H9 (cell line): ENCODE measurements at regions not wholly inside any gene's neighbourhood (a gene's known extent, or its start where the extent isn't known, plus 50 kb on each side); places are given as distances from the start of the nearest gene placed in this dataset.

ENCODE experiments used
- DNase-seq: peaks from one replicate; pipeline ENCODE4 v3.0.0-alpha.2; 2017
- H2AFZ ChIP-seq: one replicate; pipeline ENCODE4 v1.6.1; 2013; ENCODE audit warnings: mild to moderate bottlenecking, low read length, control low read depth, moderate library complexity
- H2AK5ac ChIP-seq: 2 replicates; pipeline ENCODE4 v1.6.1; 2013; ENCODE audit warnings: low read length, control low read depth, mixed read lengths; ENCODE audit not compliant: insufficient read length
- H2BK120ac ChIP-seq: one replicate; pipeline ENCODE4 v1.6.1; 2013; ENCODE audit warnings: low read depth, mild to moderate bottlenecking, low read length, control low read depth, inconsistent platforms; ENCODE audit not compliant: poor library complexity, severe bottlenecking
- H2BK12ac ChIP-seq: 2 replicates; pipeline ENCODE4 v1.6.1; 2013; ENCODE audit warnings: low read length, control low read depth, mixed read lengths, low read depth; ENCODE audit not compliant: insufficient read length
- H2BK15ac ChIP-seq: 2 replicates; pipeline ENCODE4 v1.6.1; 2013; ENCODE audit warnings: low read depth, low read length, control low read depth
- H2BK20ac ChIP-seq: one replicate; pipeline ENCODE4 v1.6.1; 2013; ENCODE audit warnings: low read depth, mild to moderate bottlenecking, low read length, control low read depth, inconsistent platforms; ENCODE audit not compliant: poor library complexity, severe bottlenecking
- H2BK5ac ChIP-seq: 2 replicates; pipeline ENCODE4 v1.6.1; 2013; ENCODE audit warnings: low read length, control low read depth, mixed read lengths; ENCODE audit not compliant: insufficient read length
- H3K14ac ChIP-seq: 2 replicates; pipeline ENCODE4 v1.6.1; 2013; ENCODE audit warnings: low read length, control low read depth; ENCODE audit not compliant: insufficient read depth
- H3K18ac ChIP-seq: 2 replicates; pipeline ENCODE4 v1.6.1; 2013; ENCODE audit warnings: low read depth, mild to moderate bottlenecking, mixed read lengths, low read length, control low read depth; ENCODE audit not compliant: insufficient read length
- H3K23ac ChIP-seq: 2 replicates; pipeline ENCODE4 v1.6.1; 2013; ENCODE audit warnings: low read length, control low read depth, mixed read lengths, low read depth; ENCODE audit not compliant: insufficient read length
- H3K23me2 ChIP-seq: 2 replicates; pipeline ENCODE4 v1.6.1; 2013; ENCODE audit warnings: low read depth, mild to moderate bottlenecking, mixed read lengths, low read length, control low read depth; ENCODE audit not compliant: insufficient read length, poor library complexity, severe bottlenecking
- H3K27ac ChIP-seq: 2 replicates; pipeline ENCODE4 v1.5.1; 2013; ENCODE audit warnings: low read length, control low read depth, mixed read lengths, low read depth; ENCODE audit not compliant: insufficient read length
- H3K27me3 ChIP-seq: 2 replicates; pipeline ENCODE4 v1.6.1; 2013; ENCODE audit warnings: low read length, control low read depth, inconsistent platforms; ENCODE audit not compliant: insufficient read depth
- H3K4ac ChIP-seq: 2 replicates; pipeline ENCODE4 v1.6.1; 2013; ENCODE audit warnings: low read depth, mild to moderate bottlenecking, control low read depth, inconsistent platforms, low read length, moderate library complexity
- H3K4me1 ChIP-seq: 2 replicates; pipeline ENCODE4 v1.6.1; 2013; ENCODE audit warnings: low read length, control low read depth, inconsistent platforms; ENCODE audit not compliant: insufficient read depth
- H3K4me2 ChIP-seq: 2 replicates; pipeline ENCODE4 v1.6.1; 2013; ENCODE audit warnings: low read length, control low read depth, mixed read lengths; ENCODE audit not compliant: insufficient read length, insufficient read depth
- H3K56ac ChIP-seq: 2 replicates; pipeline ENCODE4 v1.6.1; 2013; ENCODE audit warnings: low read depth, mild to moderate bottlenecking, mixed read lengths, low read length, control low read depth; ENCODE audit not compliant: insufficient read length
- H3K79me1 ChIP-seq: 2 replicates; pipeline ENCODE4 v1.6.1; 2013; ENCODE audit warnings: low read depth, mild to moderate bottlenecking, moderate library complexity, low read length, control low read depth, inconsistent platforms; ENCODE audit not compliant: insufficient read depth, poor library complexity, severe bottlenecking
- H3K79me2 ChIP-seq: 2 replicates; pipeline ENCODE4 v1.6.1; 2013; ENCODE audit warnings: low read length, control low read depth, inconsistent platforms; ENCODE audit not compliant: insufficient read depth
- H3K9ac ChIP-seq: 2 replicates; pipeline ENCODE4 v1.6.1; 2013; ENCODE audit warnings: low read length, control low read depth, mixed read lengths; ENCODE audit not compliant: insufficient read length; ENCODE audit errors: extremely low read depth
- H3K9me3 ChIP-seq: one replicate; pipeline ENCODE4 v1.6.1; 2013; ENCODE audit warnings: low read depth, low read length, inconsistent platforms; ENCODE audit not compliant: control insufficient read depth
- H3T11ph ChIP-seq: one replicate; pipeline ENCODE4 v1.6.1; 2013; ENCODE audit warnings: mild to moderate bottlenecking, low read length, control low read depth, inconsistent platforms
- H4K20me1 ChIP-seq: one replicate; pipeline ENCODE4 v1.6.1; 2013; ENCODE audit not compliant: control insufficient read depth, insufficient read length, insufficient read depth
- H4K5ac ChIP-seq: 2 replicates; pipeline ENCODE4 v1.6.1; 2013; ENCODE audit warnings: low read depth, mild to moderate bottlenecking, mixed read lengths, low read length, control low read depth; ENCODE audit not compliant: insufficient read length
- H4K8ac ChIP-seq: replicated peaks from 2 replicates; pipeline ENCODE4 v1.6.1; 2013; ENCODE audit warnings: low read length, control low read depth, mixed read lengths, low read depth; ENCODE audit not compliant: insufficient read length
- H4K91ac ChIP-seq: 2 replicates; pipeline ENCODE4 v1.6.1; 2013; ENCODE audit warnings: low read depth, mild to moderate bottlenecking, moderate library complexity, mixed read lengths, low read length, control low read depth; ENCODE audit not compliant: insufficient read length
- H3K27ac Mint-ChIP-seq, 3 experiments: 2 replicates in 2 of 3; 3 replicates in 1 of 3; pipeline ENCODE4 v1.8.0; 2020 to 2021; ENCODE audit warnings: mixed read lengths in 3 of 3, mild to moderate bottlenecking in 1 of 3, moderate library complexity in 1 of 3
- H3K27me3 Mint-ChIP-seq: 2 replicates; pipeline ENCODE4 v1.8.0; 2021; ENCODE audit warnings: low read depth, mild to moderate bottlenecking, moderate library complexity, mixed read lengths
- H3K36me3 Mint-ChIP-seq, 3 experiments: 2 replicates in 2 of 3; 3 replicates in 1 of 3; pipeline ENCODE4 v1.8.0; 2020 to 2021; ENCODE audit warnings: low read depth in 3 of 3, mixed read lengths in 3 of 3; ENCODE audit not compliant: insufficient read depth in 1 of 3
- H3K4me1 Mint-ChIP-seq, 2 experiments: 2 replicates each; pipeline ENCODE4 v1.8.0; 2020; ENCODE audit warnings: mixed read lengths in 2 of 2
- H3K4me3 Mint-ChIP-seq, 2 experiments: 2 replicates in 1 of 2; 3 replicates in 1 of 2; pipeline ENCODE4 v1.8.0; 2020 to 2021; ENCODE audit warnings: mild to moderate bottlenecking in 2 of 2, mixed read lengths in 2 of 2, moderate library complexity in 1 of 2
- H3K9me3 Mint-ChIP-seq, 2 experiments: 2 replicates in 1 of 2; 3 replicates in 1 of 2; pipeline ENCODE4 v1.8.0; 2020; ENCODE audit warnings: mild to moderate bottlenecking in 2 of 2, mixed read lengths in 2 of 2, moderate library complexity in 1 of 2
- WGBS: extraction: QIAGEN DNeasy Blood & Tissue Kit; methylation state at CpG from one replicate; pipeline ENCODE4 v1.1.7; 2013; ENCODE audit warnings: missing lambda C conversion rate, low lambda C conversion rate, mixed read lengths; ENCODE audit not compliant: insufficient read length; ENCODE audit errors: extremely low coverage; 5-methylcytosine and 5-hydroxymethylcytosine counted together
- TF ChIP-seq, protein P1 (sequence below): fragments of 200-600 bp; sonication (generic); conservative IDR thresholded peaks from 3 replicates; pipeline ENCODE4 v1.8.0; 2021; ENCODE audit warnings: antibody characterized with exemption, mild to moderate bottlenecking

DNA sequence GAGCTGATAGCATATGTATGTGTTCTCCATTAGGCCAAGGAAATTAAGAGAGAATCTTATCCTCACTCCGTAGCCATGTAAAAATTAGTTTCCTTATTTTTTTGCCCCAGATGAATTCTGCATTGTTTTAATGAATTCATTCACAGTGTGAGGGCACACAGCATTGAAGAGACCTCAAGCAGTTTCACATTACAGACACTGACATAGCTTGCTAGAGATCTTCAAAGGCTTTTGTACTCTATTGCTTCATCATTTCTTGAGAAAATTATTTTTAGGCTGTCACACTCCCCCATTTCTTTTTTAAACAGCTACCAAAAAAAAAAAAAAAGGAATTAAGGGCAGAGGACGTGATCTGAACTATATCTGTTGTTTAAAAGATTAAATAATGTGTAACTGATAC, 251.1 kb downstream of the BCAT1 start:
- Histone ChIP-seq H3K4ac (no peak overlapping the region), H3K4me2 (no peak overlapping the region), H3K27me3 (no peaks in the 10 kb centered on the region), H3K79me1 (no peaks in the 10 kb centered on the region), H2AFZ (no peak overlapping the region), H3K27ac (no peak overlapping the region), H3K23ac (no peak overlapping the region), H3K14ac (no peak overlapping the region), H4K20me1 (no peaks in the 10 kb centered on the region), H3K56ac (no peak overlapping the region), H2BK20ac (no peak overlapping the region), H3K79me2 (no peaks in the 10 kb centered on the region), H4K91ac (no peak overlapping the region), H2BK15ac (no peak overlapping the region), H2BK120ac (no peak overlapping the region), H2BK5ac (no peak overlapping the region), H2AK5ac (no peak overlapping the region), H3K18ac (no peak overlapping the region), H3K9ac (no peak overlapping the region), H4K5ac (no peak overlapping the region), H3T11ph (no peak overlapping the region), H3K4me1 (no peaks in the 10 kb centered on the region; the same call in 1 of the 2 replicates), H4K8ac (no peak overlapping the region), H3K9me3 (no peaks in the 10 kb centered on the region), H2BK12ac (no peak overlapping the region), H3K23me2 (no peaks in the 10 kb centered on the region)
- Mint-ChIP-seq H3K36me3 (peaks cover 0 to 13% (median 0%) of the 10 kb centered on the region in 3 experiments; a peak in 3 of 7 replicates), H3K27me3 (no peaks in the 10 kb centered on the region), H3K27ac (no peak overlapping the region), H3K9me3 (peaks cover 7 to 8% of the 10 kb centered on the region in 2 experiments; a peak in 3 of 5 replicates), H3K4me1 (peaks cover 13 to 16% of the 10 kb centered on the region in 2 experiments), H3K4me3 (no peak overlapping the region)
- DNase-seq, result no peak
- TF ChIP-seq, protein P1, sequence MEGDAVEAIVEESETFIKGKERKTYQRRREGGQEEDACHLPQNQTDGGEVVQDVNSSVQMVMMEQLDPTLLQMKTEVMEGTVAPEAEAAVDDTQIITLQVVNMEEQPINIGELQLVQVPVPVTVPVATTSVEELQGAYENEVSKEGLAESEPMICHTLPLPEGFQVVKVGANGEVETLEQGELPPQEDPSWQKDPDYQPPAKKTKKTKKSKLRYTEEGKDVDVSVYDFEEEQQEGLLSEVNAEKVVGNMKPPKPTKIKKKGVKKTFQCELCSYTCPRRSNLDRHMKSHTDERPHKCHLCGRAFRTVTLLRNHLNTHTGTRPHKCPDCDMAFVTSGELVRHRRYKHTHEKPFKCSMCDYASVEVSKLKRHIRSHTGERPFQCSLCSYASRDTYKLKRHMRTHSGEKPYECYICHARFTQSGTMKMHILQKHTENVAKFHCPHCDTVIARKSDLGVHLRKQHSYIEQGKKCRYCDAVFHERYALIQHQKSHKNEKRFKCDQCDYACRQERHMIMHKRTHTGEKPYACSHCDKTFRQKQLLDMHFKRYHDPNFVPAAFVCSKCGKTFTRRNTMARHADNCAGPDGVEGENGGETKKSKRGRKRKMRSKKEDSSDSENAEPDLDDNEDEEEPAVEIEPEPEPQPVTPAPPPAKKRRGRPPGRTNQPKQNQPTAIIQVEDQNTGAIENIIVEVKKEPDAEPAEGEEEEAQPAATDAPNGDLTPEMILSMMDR, result no peak
- WGBS, result no CpG with 5 or more reads among the region's 2 CpGs
